GM23338 (cell line): ENCODE measurements at regions not wholly inside any gene's neighbourhood (a gene's known extent, or its start where the extent isn't known, plus 50 kb on each side); places are given as distances from the start of the nearest gene placed in this dataset.

ENCODE experiments used
- ATAC-seq: fragments of 200-7000 bp; cut with Tn5 transposase; 3 replicates; pipeline ENCODE4 v1.9.1; 2020
- DNase-seq: peaks from one replicate; pipeline ENCODE4 v3.0.0-alpha.2; 2015; ENCODE audit warnings: low spot score
- H2AFZ ChIP-seq: fragments of 200-600 bp; sonication (generic); 2 replicates; pipeline ENCODE4 v1.8.0; 2016; ENCODE audit warnings: antibody characterized with exemption, mild to moderate bottlenecking, moderate library complexity
- H3F3A ChIP-seq: fragments of 200-600 bp; sonication (generic); replicated peaks from 2 replicates; pipeline ENCODE4 v1.8.0; 2017; ENCODE audit warnings: antibody characterized with exemption, mixed run types, low read depth
- H3K27ac ChIP-seq: fragments of 200-600 bp; sonication (generic); 2 replicates; pipeline ENCODE4 v1.6.1; 2016; ENCODE audit warnings: low read depth
- H3K27me3 ChIP-seq: fragments of 200-600 bp; sonication (generic); 2 replicates; pipeline ENCODE4 v1.8.0; 2016; ENCODE audit warnings: mild to moderate bottlenecking, mixed run types, moderate library complexity; ENCODE audit not compliant: insufficient read depth
- H3K36me3 ChIP-seq: fragments of 200-600 bp; sonication (generic); 2 replicates; pipeline ENCODE4 v1.8.0; 2016; ENCODE audit warnings: mild to moderate bottlenecking; ENCODE audit not compliant: insufficient read depth
- H3K4me1 ChIP-seq: fragments of 200-600 bp; sonication (generic); 2 replicates; pipeline ENCODE4 v1.8.0; 2016; ENCODE audit warnings: mild to moderate bottlenecking, moderate library complexity; ENCODE audit not compliant: insufficient read depth
- H3K4me2 ChIP-seq: fragments of 200-600 bp; sonication (generic); 2 replicates; pipeline ENCODE4 v1.7.1; 2017; ENCODE audit warnings: mixed run types
- H3K4me3 ChIP-seq: fragments of 200-600 bp; sonication (generic); 2 replicates; pipeline ENCODE4 v1.6.1; 2016; ENCODE audit warnings: mixed run types
- H3K79me2 ChIP-seq: fragments of 200-600 bp; sonication (generic); replicated peaks from 2 replicates; pipeline ENCODE4 v1.8.0; 2017; ENCODE audit warnings: mild to moderate bottlenecking; ENCODE audit not compliant: insufficient read depth
- H3K9me2 ChIP-seq: fragments of 200-600 bp; sonication (generic); 2 replicates; pipeline ENCODE4 v1.8.0; 2017; ENCODE audit not compliant: insufficient read depth
- H4K20me1 ChIP-seq: fragments of 200-600 bp; sonication (generic); replicated peaks from 2 replicates; pipeline ENCODE4 v1.8.0; 2017; ENCODE audit warnings: mild to moderate bottlenecking; ENCODE audit not compliant: insufficient read depth
- H3K27ac Mint-ChIP-seq: 2 replicates; pipeline ENCODE4 v1.8.0; 2020; ENCODE audit warnings: inconsistent platforms, mild to moderate bottlenecking, moderate library complexity, mixed read lengths
- H3K27me3 Mint-ChIP-seq: 3 replicates; pipeline ENCODE4 v1.8.0; 2022; ENCODE audit warnings: low read depth, mild to moderate bottlenecking, moderate library complexity, mixed read lengths, inconsistent platforms; ENCODE audit not compliant: insufficient read depth, poor library complexity
- H3K36me3 Mint-ChIP-seq: 3 replicates; pipeline ENCODE4 v1.8.0; 2021; ENCODE audit warnings: low read depth, mild to moderate bottlenecking, inconsistent platforms, moderate library complexity, mixed read lengths
- H3K4me1 Mint-ChIP-seq: 3 replicates; pipeline ENCODE4 v1.8.0; 2020; ENCODE audit warnings: mild to moderate bottlenecking, inconsistent platforms, mixed read lengths
- H3K4me3 Mint-ChIP-seq: 3 replicates; pipeline ENCODE4 v1.8.0; 2021; ENCODE audit warnings: moderate library complexity, mild to moderate bottlenecking, inconsistent platforms, mixed read lengths
- H3K9me3 Mint-ChIP-seq: 3 replicates; pipeline ENCODE4 v1.8.0; 2020; ENCODE audit warnings: moderate library complexity, mild to moderate bottlenecking, inconsistent platforms, mixed read lengths
- CREB1 ChIP-seq: fragments of 250-450 bp; sonication (Bioruptor Pico); IDR thresholded peaks from 2 replicates; pipeline ENCODE4 v1.5.0; 2020; ENCODE audit warnings: low read depth, mild to moderate bottlenecking, moderate library complexity
- CTCF ChIP-seq, 2 experiments: fragments of 200-600 bp in 1 of 2; sonication (generic) in 1 of 2; conservative IDR thresholded peaks; 2 replicates each; pipeline versions ENCODE4 v1.5.1 to v1.6.1; 2016 to 2017; ENCODE audit warnings: antibody characterized with exemption in 2 of 2, low read depth in 2 of 2, mild to moderate bottlenecking in 2 of 2, moderate library complexity in 1 of 2
- ETS1 ChIP-seq: IDR thresholded peaks from 2 replicates; pipeline ENCODE4 v1.6.1; 2016; ENCODE audit warnings: antibody characterized with exemption
- EZH2phosphoT487 ChIP-seq: fragments of 200-600 bp; sonication (generic); IDR thresholded peaks from one replicate; pipeline ENCODE4 v1.8.1; 2018; ENCODE audit warnings: antibody characterized with exemption; ENCODE audit not compliant: unreplicated experiment
- JUNB ChIP-seq: IDR thresholded peaks from one replicate; pipeline ENCODE4 v1.6.1; 2016; ENCODE audit warnings: antibody characterized with exemption; ENCODE audit not compliant: unreplicated experiment
- NANOG ChIP-seq: IDR thresholded peaks from 2 replicates; pipeline ENCODE4 v1.6.1; 2016; ENCODE audit warnings: antibody characterized with exemption, borderline replicate concordance
- POLR2AphosphoS5 ChIP-seq: IDR thresholded peaks from 2 replicates; pipeline ENCODE4 v1.6.1; 2016; ENCODE audit warnings: antibody characterized with exemption, low read depth
- STAT1 ChIP-seq: IDR thresholded peaks from one replicate; pipeline ENCODE4 v1.6.1; 2016; ENCODE audit warnings: antibody characterized with exemption; ENCODE audit not compliant: unreplicated experiment
- ZNF331 ChIP-seq: fragments of 250-450 bp; sonication (Bioruptor Pico); IDR thresholded peaks from 2 replicates; pipeline ENCODE4 v1.5.0; 2020; ENCODE audit warnings: low read depth, mild to moderate bottlenecking, moderate library complexity
- ZNF462 ChIP-seq: fragments of 250-450 bp; sonication (Bioruptor Pico); IDR thresholded peaks from 2 replicates; pipeline ENCODE4 v1.5.0; 2020; ENCODE audit warnings: mild to moderate bottlenecking, moderate library complexity

- H3K4me2 ChIP-seq = no peak overlapping the region
Measured at GRCh38 chr21:14886001-14886400, 178.8 kb downstream of the NRIP1 start.

GRCh38 chr21:14883351-14883750, 181.4 kb downstream of the NRIP1 start:
- Mint-ChIP-seq H3K9me3 (no peaks in the 10 kb centered on the region), H3K36me3 (no peaks in the 10 kb centered on the region), H3K27ac (no peak overlapping the region), H3K4me3 (no peak overlapping the region), H3K4me1 (peaks cover 6% of the 10 kb centered on the region; the same call in 2 of the 3 replicates), H3K27me3 (no peaks in the 10 kb centered on the region)
- Histone ChIP-seq H3K9me2 (peaks cover 11% of the 10 kb centered on the region; the same call in 1 of the 2 replicates), H3K4me1 (peaks cover 7% of the 10 kb centered on the region; the same call in 1 of the 2 replicates), H3K4me3 (no peak overlapping the region), H3K27ac (no peak overlapping the region), H3K79me2 (no peaks in the 10 kb centered on the region), H3F3A (no peaks in the 10 kb centered on the region), H4K20me1 (no peaks in the 10 kb centered on the region), H2AFZ (no peak overlapping the region), H3K27me3 (no peaks in the 10 kb centered on the region), H3K36me3 (no peaks in the 10 kb centered on the region), H3K4me2 (no peak overlapping the region)
- ATAC-seq (no peak), DNase-seq (no peak)
- TF ChIP-seq POLR2AphosphoS5 = no peak
- TF ChIP-seq CREB1 (CRISPR knock-in tag) = no peak
- no peak for TF ChIP-seq ZNF331 (CRISPR knock-in tag)
- TF ChIP-seq EZH2phosphoT487 = no peak
- TF ChIP-seq NANOG = no peak
- TF ChIP-seq ZNF462 (CRISPR knock-in tag) = no peak

More at GRCh38 chr21:14886001-14886400, 178.8 kb downstream of the NRIP1 start:
- no peaks in the 10 kb centered on the region for H3K36me3 Mint-ChIP-seq
- no peak overlapping the region for H3K27ac ChIP-seq
- H3F3A ChIP-seq = no peaks in the 10 kb centered on the region
- H3K9me2 ChIP-seq = peaks cover 15% of the 10 kb centered on the region; the same call in 1 of the 2 replicates
- no peak overlapping the region for H3K4me3 ChIP-seq
- no peak for TF ChIP-seq EZH2phosphoT487
- TF ChIP-seq ETS1 = no peak
- TF ChIP-seq POLR2AphosphoS5 = no peak
- no peak for TF ChIP-seq JUNB
- no peak for TF ChIP-seq CTCF (conservative IDR thresholded peaks at IDR 0.05; ENCODE audit: low read depth in 2 of 2)
- TF ChIP-seq CREB1 (CRISPR knock-in tag) = no peak
- no peak for TF ChIP-seq STAT1
- H3K27me3 ChIP-seq = no peaks in the 10 kb centered on the region
- no peaks in the 10 kb centered on the region for H3K27me3 Mint-ChIP-seq
- H3K4me1 Mint-ChIP-seq = peaks cover 6% of the 10 kb centered on the region; the same call in 2 of the 3 replicates
- no peak overlapping the region for H2AFZ ChIP-seq
- DNase-seq = no peak
- no peaks in the 10 kb centered on the region for H3K79me2 ChIP-seq
- no peak overlapping the region for H3K27ac Mint-ChIP-seq
- H3K4me3 Mint-ChIP-seq = no peak overlapping the region
- no peaks in the 10 kb centered on the region for H3K9me3 Mint-ChIP-seq
- no peak for ATAC-seq
- no peaks in the 10 kb centered on the region for H4K20me1 ChIP-seq
- peaks cover 7% of the 10 kb centered on the region; the same call in 1 of the 2 replicates for H3K4me1 ChIP-seq
- H3K36me3 ChIP-seq = no peaks in the 10 kb centered on the region
